Neuronal stem cell (in vitro differentiated cells): ENCODE measurements at regions not wholly inside any gene's neighbourhood (a gene's known extent, or its start where the extent isn't known, plus 50 kb on each side); places are given as distances from the start of the nearest gene placed in this dataset.

Experiments
- DNase-seq: peaks from one replicate; pipeline ENCODE4 v3.0.0-alpha.2; 2013; ENCODE audit warnings: low spot score
- H2AFZ ChIP-seq: one replicate; pipeline ENCODE4 v1.6.1; 2013; ENCODE audit warnings: mild to moderate bottlenecking, low read length, inconsistent platforms
- H2AK5ac ChIP-seq: 2 replicates; pipeline ENCODE4 v1.6.1; 2013; ENCODE audit warnings: low read depth, mild to moderate bottlenecking, inconsistent platforms, low read length, moderate library complexity, mixed read lengths
- H2BK120ac ChIP-seq: 2 replicates; pipeline ENCODE4 v1.6.1; 2013; ENCODE audit warnings: low read depth, mild to moderate bottlenecking, inconsistent platforms, low read length, moderate library complexity, mixed read lengths
- H2BK12ac ChIP-seq: one replicate; pipeline ENCODE4 v1.6.1; 2013; ENCODE audit warnings: low read length, inconsistent platforms
- H2BK15ac ChIP-seq: 2 replicates; pipeline ENCODE4 v1.6.1; 2013; ENCODE audit warnings: mild to moderate bottlenecking, low read length, inconsistent platforms, mixed read lengths
- H2BK5ac ChIP-seq: one replicate; pipeline ENCODE4 v1.6.1; 2013; ENCODE audit warnings: inconsistent platforms, mild to moderate bottlenecking, low read length, moderate library complexity
- H3K14ac ChIP-seq: one replicate; pipeline ENCODE4 v1.6.1; 2013; ENCODE audit warnings: low read length, inconsistent platforms
- H3K18ac ChIP-seq: 2 replicates; pipeline ENCODE4 v1.6.1; 2013; ENCODE audit warnings: low read length, inconsistent platforms
- H3K23ac ChIP-seq: 2 replicates; pipeline ENCODE4 v1.6.1; 2013; ENCODE audit warnings: low read depth, mild to moderate bottlenecking, mixed read lengths, low read length, inconsistent platforms; ENCODE audit not compliant: poor library complexity
- H3K27ac ChIP-seq: replicated peaks from 3 replicates; pipeline ENCODE4 v1.5.1; 2013; ENCODE audit warnings: low read length, inconsistent platforms
- H3K27me3 ChIP-seq, 3 experiments: 2 replicates each; pipeline ENCODE4 v1.6.1; 2013; ENCODE audit warnings: low read length in 3 of 3, mild to moderate bottlenecking in 2 of 3, inconsistent platforms in 1 of 3, low read depth in 1 of 3, mixed read lengths in 1 of 3, moderate library complexity in 1 of 3; ENCODE audit not compliant: control insufficient read depth in 3 of 3, insufficient read depth in 3 of 3
- H3K36me3 ChIP-seq, 2 donors: replicated peaks in 1 of 2; 2 replicates each; pipeline ENCODE4 v1.6.1; 2013; ENCODE audit warnings: low read length in 2 of 2; ENCODE audit not compliant: control insufficient read depth in 2 of 2, insufficient read depth in 2 of 2
- H3K4ac ChIP-seq: 2 replicates; pipeline ENCODE4 v1.6.1; 2013; ENCODE audit warnings: inconsistent platforms, mild to moderate bottlenecking, low read length, moderate library complexity
- H3K4me1 ChIP-seq, 2 donors: 1 replicate in 1 of 2; 2 replicates in 1 of 2; pipeline ENCODE4 v1.6.1; 2013; ENCODE audit warnings: low read length in 2 of 2, low read depth in 1 of 2; ENCODE audit not compliant: control insufficient read depth in 2 of 2, insufficient read depth in 1 of 2
- H3K4me2 ChIP-seq: one replicate; pipeline ENCODE4 v1.6.1; 2013; ENCODE audit warnings: mild to moderate bottlenecking, low read length, inconsistent platforms; ENCODE audit not compliant: insufficient read depth, poor library complexity, severe bottlenecking
- H3K4me3 ChIP-seq, 2 donors: 2 replicates each; pipeline ENCODE4 v1.5.1; 2013; ENCODE audit warnings: low read length in 2 of 2, mild to moderate bottlenecking in 2 of 2, inconsistent platforms in 1 of 2, moderate library complexity in 1 of 2
- H3K79me1 ChIP-seq: one replicate; pipeline ENCODE4 v1.6.1; 2013; ENCODE audit warnings: low read depth, mild to moderate bottlenecking, inconsistent platforms, low read length, moderate library complexity
- H3K9ac ChIP-seq: one replicate; pipeline ENCODE4 v1.6.1; 2013; ENCODE audit warnings: mild to moderate bottlenecking, low read depth, low read length, inconsistent platforms; ENCODE audit not compliant: poor library complexity
- H3K9me3 ChIP-seq, 2 donors: replicated peaks in 1 of 2; 2 replicates each; pipeline versions ENCODE3 to v1.6.1; 2013; ENCODE audit warnings: low read length in 2 of 2, mild to moderate bottlenecking in 2 of 2, inconsistent platforms in 1 of 2, low read depth in 1 of 2, mixed read lengths in 1 of 2, moderate library complexity in 1 of 2; ENCODE audit not compliant: control insufficient read depth in 2 of 2, insufficient read depth in 1 of 2
- H4K8ac ChIP-seq: one replicate; pipeline ENCODE4 v1.6.1; 2013; ENCODE audit warnings: low read depth, mild to moderate bottlenecking, inconsistent platforms, low read length, moderate library complexity
- H4K91ac ChIP-seq: one replicate; pipeline ENCODE4 v1.6.1; 2013; ENCODE audit warnings: low read length, low read depth, mild to moderate bottlenecking, inconsistent platforms; ENCODE audit not compliant: poor library complexity
- WGBS, 2 donors: extraction: QIAGEN DNeasy Blood & Tissue Kit; methylation state at CpG; one replicate each; pipeline ENCODE4 v1.1.7; 2013; ENCODE audit warnings: missing lambda C conversion rate in 2 of 2, mixed read lengths in 1 of 2; ENCODE audit not compliant: insufficient read length in 2 of 2, insufficient replicate concordance in 1 of 2; ENCODE audit errors: extremely low coverage in 2 of 2; 5-methylcytosine and 5-hydroxymethylcytosine counted together

GRCh38 chr10:108301002-108301401 lies 1136.5 kb upstream of the SORCS1 start:
- Histone ChIP-seq H2BK5ac (no peak overlapping the region), H3K4me3 (no peak overlapping the region), H3K14ac (no peak overlapping the region), H2AFZ (no peak overlapping the region), H2AK5ac (no peak overlapping the region), H3K9ac (no peak overlapping the region), H3K4me1 (no peaks in the 10 kb centered on the region), H4K8ac (no peak overlapping the region), H3K18ac (no peak overlapping the region), H3K79me1 (no peaks in the 10 kb centered on the region), H3K9me3 (no peaks in the 10 kb centered on the region), H3K27ac (no peak overlapping the region), H3K4ac (no peak overlapping the region), H2BK120ac (no peak overlapping the region), H3K23ac (no peak overlapping the region), H2BK12ac (no peak overlapping the region), H4K91ac (no peak overlapping the region), H3K36me3 (no peaks in the 10 kb centered on the region), H2BK15ac (no peak overlapping the region), H3K27me3 (no peaks in the 10 kb centered on the region), H3K4me2 (no peak overlapping the region)
- no peak for DNase-seq
- WGBS, 2 donors = no CpG with 5 or more reads among the region's 3 CpGs

- Histone ChIP-seq H4K8ac (no peak overlapping the region), H3K4ac (no peak overlapping the region), H3K27me3 (no peaks in the 10 kb centered on the region), H2BK12ac (no peak overlapping the region), H2AK5ac (no peak overlapping the region), H3K18ac (no peak overlapping the region), H4K91ac (no peak overlapping the region), H2AFZ (no peak overlapping the region), H2BK120ac (no peak overlapping the region), H3K4me2 (no peak overlapping the region), H3K36me3 (no peaks in the 10 kb centered on the region), H3K4me3 (no peak overlapping the region), H2BK5ac (no peak overlapping the region), H3K9ac (no peak overlapping the region), H3K79me1 (no peaks in the 10 kb centered on the region), H3K23ac (no peak overlapping the region), H3K4me1 (no peaks in the 10 kb centered on the region), H2BK15ac (no peak overlapping the region), H3K9me3 (no peaks in the 10 kb centered on the region), H3K27ac (no peak overlapping the region), H3K14ac (no peak overlapping the region)
- no CpG with 5 or more reads among the region's 4 CpGs for WGBS, 2 donors
- DNase-seq = no peak
These were observed 1126.3 kb upstream of the SORCS1 start for GRCh38 chr10:108290823-108291222.

GRCh38 chr10:108275895-108276685 lies 1111.6 kb upstream of the SORCS1 start:
- Histone ChIP-seq H2BK12ac (no peak overlapping the region), H3K23ac (no peak overlapping the region), H3K27ac (no peak overlapping the region), H3K36me3 (no peaks in the 10 kb centered on the region), H3K9me3 (no peaks in the 10 kb centered on the region), H4K91ac (no peak overlapping the region), H3K14ac (no peak overlapping the region), H3K18ac (no peak overlapping the region), H3K27me3 (no peaks in the 10 kb centered on the region), H3K4me1 (no peaks in the 10 kb centered on the region), H2BK15ac (no peak overlapping the region), H3K4ac (no peak overlapping the region), H3K79me1 (no peaks in the 10 kb centered on the region), H3K4me3 (no peak overlapping the region), H4K8ac (no peak overlapping the region), H2BK5ac (no peak overlapping the region), H2AK5ac (no peak overlapping the region), H2BK120ac (no peak overlapping the region), H2AFZ (no peak overlapping the region), H3K9ac (no peak overlapping the region), H3K4me2 (no peak overlapping the region)
- WGBS, 2 donors = no CpG with 5 or more reads among the region's 5 CpGs
- no peak for DNase-seq

GRCh38 chr10:108260383-108260906 lies 1095.9 kb upstream of the SORCS1 start:
- H3K4me3 ChIP-seq = no peak overlapping the region
- no peak for DNase-seq
- no peak overlapping the region for H4K91ac ChIP-seq
- H2AK5ac ChIP-seq = no peak overlapping the region
- no peaks in the 10 kb centered on the region for H3K9me3 ChIP-seq
- no peak overlapping the region for H3K4me2 ChIP-seq
- WGBS, 2 donors = no CpG with 5 or more reads among the region's 3 CpGs
- no peak overlapping the region for H2BK5ac ChIP-seq
- H3K27me3 ChIP-seq = no peaks in the 10 kb centered on the region
- no peak overlapping the region for H3K18ac ChIP-seq
- no peak overlapping the region for H2AFZ ChIP-seq
- no peak overlapping the region for H2BK12ac ChIP-seq
- H3K14ac ChIP-seq = no peak overlapping the region
- H4K8ac ChIP-seq = no peak overlapping the region
- H3K36me3 ChIP-seq = no peaks in the 10 kb centered on the region
- H3K79me1 ChIP-seq = no peaks in the 10 kb centered on the region
- no peak overlapping the region for H2BK120ac ChIP-seq
- no peak overlapping the region for H3K9ac ChIP-seq
- H3K27ac ChIP-seq = no peak overlapping the region
- H3K4ac ChIP-seq = no peak overlapping the region
- no peak overlapping the region for H3K23ac ChIP-seq
- no peaks in the 10 kb centered on the region for H3K4me1 ChIP-seq
- no peak overlapping the region for H2BK15ac ChIP-seq
